Kidney glomerular epithelial cell (primary cell): ENCODE measurements at regions not wholly inside any gene's neighbourhood (a gene's known extent, or its start where the extent isn't known, plus 50 kb on each side); places are given as distances from the start of the nearest gene placed in this dataset.
"Not testable (repeated sequence)": the region's sequence is repeated elsewhere in the genome, so short reads cannot be mapped to it uniquely, and the experiment has no call there.

Experiments used
- DNase-seq: peaks from one replicate; lab custom pipeline; 2025; lab: John Stamatoyannopoulos, UW

GRCh38 chr20:53695797-53696527 lies 102.3 kb upstream of the ZNF217 start:
- no peak for DNase-seq

GRCh38 chr20:53693262-53693871 lies 99.7 kb upstream of the ZNF217 start:
- no peak for DNase-seq

GRCh38 chr20:53692465-53693067 lies 98.9 kb upstream of the ZNF217 start:
- no peak for DNase-seq

GRCh38 chr20:53691811-53692192 lies 98.2 kb upstream of the ZNF217 start:
- no peak for DNase-seq

GRCh38 chr20:53691060-53691810 lies 97.6 kb upstream of the ZNF217 start:
- DNase-seq: no peak

GRCh38 chr20:53688085-53688484 lies 94.4 kb upstream of the ZNF217 start:
- no peak for DNase-seq

- no peak for DNase-seq
These were observed 91.5 kb upstream of the ZNF217 start for GRCh38 chr20:53685070-53685595.

- no peak for DNase-seq
These were observed 89.9 kb upstream of the ZNF217 start for GRCh38 chr20:53683506-53683905.

- no peak for DNase-seq
These were observed 87.9 kb upstream of the ZNF217 start for GRCh38 chr20:53681352-53682212.

- no peak for DNase-seq
These were observed 86.1 kb upstream of the ZNF217 start for GRCh38 chr20:53679597-53680309.

- DNase-seq: no peak
These were observed 85.5 kb upstream of the ZNF217 start for GRCh38 chr20:53678990-53679596.

- DNase-seq: no peak
These were observed 84.8 kb upstream of the ZNF217 start for GRCh38 chr20:53678315-53678989.

- DNase-seq: no peak
These were observed 84.0 kb upstream of the ZNF217 start for GRCh38 chr20:53677447-53678314.

GRCh38 chr20:53676987-53677386 lies 83.3 kb upstream of the ZNF217 start:
- no peak for DNase-seq

- DNase-seq: no peak
These were observed 82.8 kb upstream of the ZNF217 start for GRCh38 chr20:53676519-53676822.

GRCh38 chr20:53672484-53673129 lies 79.0 kb upstream of the ZNF217 start:
- DNase-seq: peak; percentile 31

- no peak for DNase-seq
These were observed 77.7 kb upstream of the ZNF217 start for GRCh38 chr20:53671370-53671769.

GRCh38 chr20:53669517-53670313 lies 76.1 kb upstream of the ZNF217 start:
- DNase-seq: not testable (repeated sequence)
